T-helper 17 cell (primary cell): ENCODE measurements at regions not wholly inside any gene's neighbourhood (a gene's known extent, or its start where the extent isn't known, plus 50 kb on each side); places are given as distances from the start of the nearest gene placed in this dataset.

Experiments
- ATAC-seq: fragments of 150-1000 bp; cut with Tn5 transposase; 2 replicates; pipeline ENCODE4 v1.10.0; 2021; ENCODE audit warnings: mild to moderate bottlenecking, moderate library complexity
- DNase-seq, 3 donors: peaks; one replicate each; pipeline versions ENCODE4 v3.0.0 to v3.0.0-alpha.2; 2020 to 2021
- H3K9me3 ChIP-seq: one replicate; pipeline ENCODE4 v1.7.0; 2013; ENCODE audit warnings: low read length, mild to moderate bottlenecking; ENCODE audit not compliant: control insufficient read depth, poor library complexity, severe bottlenecking
- H3K27ac Mint-ChIP-seq: one replicate; pipeline ENCODE4 v1.8.0; 2022; ENCODE audit warnings: mild to moderate bottlenecking, moderate library complexity, mixed read lengths
- H3K27me3 Mint-ChIP-seq: one replicate; pipeline ENCODE4 v1.8.0; 2022; ENCODE audit warnings: mixed read lengths
- H3K36me3 Mint-ChIP-seq: one replicate; pipeline ENCODE4 v1.8.0; 2022; ENCODE audit warnings: low read depth, mixed read lengths
- H3K4me1 Mint-ChIP-seq: one replicate; pipeline ENCODE4 v1.8.0; 2022; ENCODE audit warnings: mild to moderate bottlenecking, mixed read lengths
- H3K4me3 Mint-ChIP-seq: one replicate; pipeline ENCODE4 v1.8.0; 2022; ENCODE audit warnings: mild to moderate bottlenecking, moderate library complexity, mixed read lengths

GRCh38 chr1:67991546-67991945 is 58.9 kb downstream of the DIRAS3 start:
- Mint-ChIP-seq H3K27me3 (peaks cover 7% of the 10 kb centered on the region), H3K4me3 (no peak overlapping the region), H3K4me1 (no peaks in the 10 kb centered on the region), H3K27ac (no peak overlapping the region), H3K36me3 (no peaks in the 10 kb centered on the region)
- DNase-seq (no peak), ATAC-seq (no peak)
- no peaks in the 10 kb centered on the region for H3K9me3 ChIP-seq

GRCh38 chr1:67988066-67988465 is 62.4 kb downstream of the DIRAS3 start:
- no peaks in the 10 kb centered on the region for H3K9me3 ChIP-seq
- H3K4me3 Mint-ChIP-seq, result no peak overlapping the region
- H3K4me1 Mint-ChIP-seq, result no peaks in the 10 kb centered on the region
- DNase-seq (no peak), ATAC-seq (no peak)
- H3K36me3 Mint-ChIP-seq, result no peaks in the 10 kb centered on the region
- H3K27ac Mint-ChIP-seq, result no peak overlapping the region
- peaks cover 7% of the 10 kb centered on the region for H3K27me3 Mint-ChIP-seq

- ATAC-seq (no peak), DNase-seq (no peak)
- no peaks in the 10 kb centered on the region for H3K36me3 Mint-ChIP-seq
- peaks cover 7% of the 10 kb centered on the region for H3K27me3 Mint-ChIP-seq
- H3K27ac Mint-ChIP-seq, result no peak overlapping the region
- no peaks in the 10 kb centered on the region for H3K4me1 Mint-ChIP-seq
- no peaks in the 10 kb centered on the region for H3K9me3 ChIP-seq
- no peak overlapping the region for H3K4me3 Mint-ChIP-seq
Measured at GRCh38 chr1:67987046-67987799, 63.2 kb downstream of the DIRAS3 start.

GRCh38 chr1:67983867-67984266 is 66.6 kb downstream of the DIRAS3 start:
- no peak overlapping the region for H3K4me3 Mint-ChIP-seq
- H3K9me3 ChIP-seq, result no peaks in the 10 kb centered on the region
- no peaks in the 10 kb centered on the region for H3K4me1 Mint-ChIP-seq
- no peaks in the 10 kb centered on the region for H3K36me3 Mint-ChIP-seq
- no peak for ATAC-seq
- no peak overlapping the region for H3K27ac Mint-ChIP-seq
- peaks cover 7% of the 10 kb centered on the region for H3K27me3 Mint-ChIP-seq
- DNase-seq, result no peak

- Mint-ChIP-seq H3K36me3 (no peaks in the 10 kb centered on the region), H3K4me3 (no peak overlapping the region), H3K4me1 (no peaks in the 10 kb centered on the region), H3K27me3 (no peaks in the 10 kb centered on the region), H3K27ac (no peak overlapping the region)
- H3K9me3 ChIP-seq, result no peaks in the 10 kb centered on the region
- ATAC-seq, result no peak
- no peak for DNase-seq
Measured at GRCh38 chr1:67980028-67980427, 70.4 kb downstream of the DIRAS3 start.

GRCh38 chr1:67979532-67979931 is 70.9 kb downstream of the DIRAS3 start:
- Mint-ChIP-seq H3K4me3 (no peak overlapping the region), H3K36me3 (no peaks in the 10 kb centered on the region), H3K4me1 (no peaks in the 10 kb centered on the region), H3K27me3 (no peaks in the 10 kb centered on the region), H3K27ac (no peak overlapping the region)
- no peak for ATAC-seq
- no peak for DNase-seq
- no peaks in the 10 kb centered on the region for H3K9me3 ChIP-seq

- Mint-ChIP-seq H3K4me1 (no peaks in the 10 kb centered on the region), H3K27me3 (no peaks in the 10 kb centered on the region), H3K4me3 (no peak overlapping the region), H3K27ac (no peak overlapping the region), H3K36me3 (no peaks in the 10 kb centered on the region)
- DNase-seq, result no peak
- H3K9me3 ChIP-seq, result no peaks in the 10 kb centered on the region
- no peak for ATAC-seq
Measured at GRCh38 chr1:67978890-67979516, 71.4 kb downstream of the DIRAS3 start.

GRCh38 chr1:67977756-67978155 is 72.7 kb downstream of the DIRAS3 start:
- Mint-ChIP-seq H3K36me3 (no peaks in the 10 kb centered on the region), H3K4me3 (no peak overlapping the region), H3K27me3 (no peaks in the 10 kb centered on the region), H3K4me1 (no peaks in the 10 kb centered on the region), H3K27ac (no peak overlapping the region)
- no peaks in the 10 kb centered on the region for H3K9me3 ChIP-seq
- ATAC-seq, result no peak
- no peak for DNase-seq

- H3K9me3 ChIP-seq, result no peaks in the 10 kb centered on the region
- no peaks in the 10 kb centered on the region for H3K27me3 Mint-ChIP-seq
- no peak overlapping the region for H3K4me3 Mint-ChIP-seq
- no peak overlapping the region for H3K27ac Mint-ChIP-seq
- no peaks in the 10 kb centered on the region for H3K4me1 Mint-ChIP-seq
- ATAC-seq (no peak), DNase-seq (no peak)
- H3K36me3 Mint-ChIP-seq, result no peaks in the 10 kb centered on the region
Measured at GRCh38 chr1:67973051-67973450, 77.4 kb downstream of the DIRAS3 start.

GRCh38 chr1:67970088-67970487 is 80.3 kb downstream of the DIRAS3 start:
- Mint-ChIP-seq H3K27me3 (no peaks in the 10 kb centered on the region), H3K4me3 (no peak overlapping the region), H3K4me1 (no peaks in the 10 kb centered on the region), H3K36me3 (no peaks in the 10 kb centered on the region), H3K27ac (no peak overlapping the region)
- ATAC-seq (no peak), DNase-seq (no peak)
- no peaks in the 10 kb centered on the region for H3K9me3 ChIP-seq

GRCh38 chr1:67969446-67969845 is 81.0 kb downstream of the DIRAS3 start:
- ATAC-seq, result no peak
- H3K36me3 Mint-ChIP-seq, result no peaks in the 10 kb centered on the region
- no peaks in the 10 kb centered on the region for H3K4me1 Mint-ChIP-seq

GRCh38 chr1:67966666-67967009 is 83.8 kb downstream of the DIRAS3 start:
- DNase-seq (no peak), ATAC-seq (no peak)
- Mint-ChIP-seq H3K4me3 (no peak overlapping the region), H3K36me3 (no peaks in the 10 kb centered on the region), H3K27me3 (no peaks in the 10 kb centered on the region), H3K27ac (no peak overlapping the region), H3K4me1 (no peaks in the 10 kb centered on the region)
- H3K9me3 ChIP-seq, result peaks cover 2% of the 10 kb centered on the region

More at GRCh38 chr1:67969446-67969845, 81.0 kb downstream of the DIRAS3 start:
- DNase-seq, result no peak
- no peaks in the 10 kb centered on the region for H3K9me3 ChIP-seq
- no peak overlapping the region for H3K27ac Mint-ChIP-seq
- H3K4me3 Mint-ChIP-seq, result no peak overlapping the region
- H3K27me3 Mint-ChIP-seq, result no peaks in the 10 kb centered on the region

- ATAC-seq (no peak), DNase-seq (no peak)
- H3K9me3 ChIP-seq, result peaks cover 2% of the 10 kb centered on the region
- Mint-ChIP-seq H3K27me3 (no peaks in the 10 kb centered on the region), H3K27ac (no peak overlapping the region), H3K4me3 (no peak overlapping the region), H3K4me1 (no peaks in the 10 kb centered on the region), H3K36me3 (no peaks in the 10 kb centered on the region)
Measured at GRCh38 chr1:67965995-67966665, 84.3 kb downstream of the DIRAS3 start.

GRCh38 chr1:67963263-67963662 is 87.2 kb downstream of the DIRAS3 start:
- H3K4me3 Mint-ChIP-seq, result no peak overlapping the region
- H3K27me3 Mint-ChIP-seq, result no peaks in the 10 kb centered on the region
- peaks cover 2% of the 10 kb centered on the region for H3K9me3 ChIP-seq
- no peaks in the 10 kb centered on the region for H3K4me1 Mint-ChIP-seq
- DNase-seq (no peak), ATAC-seq (no peak)
- H3K36me3 Mint-ChIP-seq, result no peaks in the 10 kb centered on the region
- no peak overlapping the region for H3K27ac Mint-ChIP-seq
